ENCODE measurements at regions not wholly inside any gene's neighbourhood (a gene's known extent, or its start where the extent isn't known, plus 50 kb on each side); places are given as distances from the start of the nearest gene placed in this dataset.

DNA sequence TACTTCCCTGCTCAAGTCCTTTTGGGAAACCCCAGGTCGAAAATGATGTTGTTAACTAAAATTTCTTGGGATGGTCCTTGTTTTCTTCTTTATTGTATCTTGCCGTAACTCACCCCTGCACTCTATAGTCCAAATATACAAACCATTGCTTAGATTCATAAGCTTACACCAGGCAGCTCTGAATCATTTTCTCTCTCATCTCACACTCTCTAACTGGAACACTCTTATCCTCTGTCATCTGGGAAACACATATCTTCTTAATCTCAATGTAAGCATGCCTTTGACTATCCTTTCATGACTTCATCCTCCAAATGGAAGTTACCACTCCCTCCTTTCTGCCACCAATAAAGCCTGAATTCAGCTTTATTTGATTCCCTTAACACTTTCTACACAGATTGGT, 175.8 kb upstream of the ANK3 start:
- intact Hi-C loops (cut with micrococcal nuclease) = no loop called here
- Mint-ChIP-seq H3K27ac (no peak overlapping the region), H3K9me3 (peaks cover 6% of the 10 kb centered on the region), H3K4me1 (ENCODE audit: low read depth) (peaks cover 9% of the 10 kb centered on the region), H3K4me3 (no peak overlapping the region), H3K27me3 (peaks cover under 1% of the 10 kb centered on the region), H3K36me3 (ENCODE audit: low read depth) (peaks cover 4% of the 10 kb centered on the region)
- no peak for TF ChIP-seq CTCF (IDR thresholded peaks at IDR 0.05)
- ChIA-PET CTCF (no interaction called here), POLR2A (no interaction called here)
- no peak for DNase-seq
- no peak for ATAC-seq

GRCh38 chr10:60564475-60564874, 174.8 kb upstream of the ANK3 start:
- Mint-ChIP-seq H3K4me1 (ENCODE audit: low read depth) (peaks cover 9% of the 10 kb centered on the region), H3K27ac (no peak overlapping the region), H3K27me3 (no peaks in the 10 kb centered on the region), H3K36me3 (ENCODE audit: low read depth) (peaks cover 4% of the 10 kb centered on the region), H3K9me3 (peaks cover 6% of the 10 kb centered on the region), H3K4me3 (no peak overlapping the region)
- no peak for ATAC-seq
- TF ChIP-seq CTCF (IDR thresholded peaks at IDR 0.05) = no peak
- intact Hi-C loops (cut with micrococcal nuclease) = no loop called here
- ChIA-PET POLR2A (no interaction called here), CTCF (interaction anchor here (1.5 kb wide), 1 partner anchor 8 kb away, joined by 4 read pairs; no protein-coding TSS in a partner anchor)
- no peak for DNase-seq

DNA sequence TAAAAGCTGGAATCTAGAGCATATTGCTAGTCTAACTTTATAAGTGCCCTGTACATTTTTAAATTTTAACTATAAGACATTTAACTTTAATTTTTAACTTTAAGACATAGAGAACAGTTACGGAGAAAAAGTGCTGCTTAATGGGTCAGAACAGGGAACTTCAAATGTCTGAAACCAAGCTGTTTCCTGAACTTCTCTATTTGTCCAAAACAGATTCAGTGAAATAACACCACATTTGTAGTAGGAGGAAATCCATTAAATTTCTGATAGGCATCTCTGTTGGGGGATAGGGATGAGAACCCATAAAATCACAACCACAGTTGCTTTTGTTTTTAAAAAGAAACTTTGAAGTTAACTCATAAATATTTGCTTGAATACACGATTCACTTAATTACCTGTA, 170.8 kb upstream of the ANK3 start:
- no peak for TF ChIP-seq CTCF (IDR thresholded peaks at IDR 0.05)
- no peaks in the 10 kb centered on the region for H3K27me3 Mint-ChIP-seq
- peaks cover 5% of the 10 kb centered on the region for H3K36me3 Mint-ChIP-seq (ENCODE audit: low read depth)
- no peak for ATAC-seq
- POLR2A ChIA-PET = interaction anchor here (0.5 to 1.6 kb wide), 2 partner anchors 10 to 52 kb away, joined by 3 read pairs; no protein-coding TSS in a partner anchor
- H3K4me1 Mint-ChIP-seq (ENCODE audit: low read depth) = peaks cover 2% of the 10 kb centered on the region
- H3K27ac Mint-ChIP-seq = no peak overlapping the region
- DNase-seq = no peak
- no peak overlapping the region for H3K4me3 Mint-ChIP-seq
- intact Hi-C loops (cut with micrococcal nuclease) = no loop called here
- CTCF ChIA-PET = interaction anchor here (1.2 kb wide), 1 partner anchor 8 kb away, joined by 3 read pairs; no protein-coding TSS in a partner anchor
- H3K9me3 Mint-ChIP-seq = peaks cover 2% of the 10 kb centered on the region

GRCh38 chr10:60555700-60556099, 166.0 kb upstream of the ANK3 start:
- ChIA-PET CTCF (no interaction called here), POLR2A (no interaction called here)
- ATAC-seq = no peak
- no peak for DNase-seq
- no peaks in the 10 kb centered on the region for H3K27me3 Mint-ChIP-seq
- no peak overlapping the region for H3K4me3 Mint-ChIP-seq
- no peaks in the 10 kb centered on the region for H3K4me1 Mint-ChIP-seq (ENCODE audit: low read depth)
- peaks cover 2% of the 10 kb centered on the region for H3K36me3 Mint-ChIP-seq (ENCODE audit: low read depth)
- intact Hi-C loops (cut with micrococcal nuclease) = loop anchor here (10.0 kb wide), 1 partner anchor 89 kb away; no protein-coding TSS in a partner anchor
- no peaks in the 10 kb centered on the region for H3K9me3 Mint-ChIP-seq
- no peak overlapping the region for H3K27ac Mint-ChIP-seq
- TF ChIP-seq CTCF (IDR thresholded peaks at IDR 0.05) = no peak

GRCh38 chr10:60549686-60550085, 160.0 kb upstream of the ANK3 start:
- intact Hi-C loops (cut with micrococcal nuclease) = loop anchor here (10.0 kb wide), 1 partner anchor 95 kb away; no protein-coding TSS in a partner anchor
- no peak overlapping the region for H3K4me3 Mint-ChIP-seq
- no peaks in the 10 kb centered on the region for H3K9me3 Mint-ChIP-seq
- H3K27ac Mint-ChIP-seq = no peak overlapping the region
- ATAC-seq (peak; percentile 30), DNase-seq (no peak)
- H3K4me1 Mint-ChIP-seq (ENCODE audit: low read depth) = no peaks in the 10 kb centered on the region
- POLR2A ChIA-PET = no interaction called here
- H3K27me3 Mint-ChIP-seq = no peaks in the 10 kb centered on the region
- CTCF ChIA-PET = no interaction called here
- peak; percentile 47 for TF ChIP-seq CTCF (IDR thresholded peaks at IDR 0.05)
- H3K36me3 Mint-ChIP-seq (ENCODE audit: low read depth) = no peaks in the 10 kb centered on the region
